GM12872 (cell line): ENCODE measurements at regions not wholly inside any gene's neighbourhood (a gene's known extent, or its start where the extent isn't known, plus 50 kb on each side); places are given as distances from the start of the nearest gene placed in this dataset.

ENCODE experiments used
- CTCF ChIP-seq: IDR thresholded peaks from 3 replicates; pipeline ENCODE4 v1.5.1; 2011; ENCODE audit warnings: low read depth, mild to moderate bottlenecking, low read length, moderate library complexity; ENCODE audit not compliant: insufficient read depth

DNA sequence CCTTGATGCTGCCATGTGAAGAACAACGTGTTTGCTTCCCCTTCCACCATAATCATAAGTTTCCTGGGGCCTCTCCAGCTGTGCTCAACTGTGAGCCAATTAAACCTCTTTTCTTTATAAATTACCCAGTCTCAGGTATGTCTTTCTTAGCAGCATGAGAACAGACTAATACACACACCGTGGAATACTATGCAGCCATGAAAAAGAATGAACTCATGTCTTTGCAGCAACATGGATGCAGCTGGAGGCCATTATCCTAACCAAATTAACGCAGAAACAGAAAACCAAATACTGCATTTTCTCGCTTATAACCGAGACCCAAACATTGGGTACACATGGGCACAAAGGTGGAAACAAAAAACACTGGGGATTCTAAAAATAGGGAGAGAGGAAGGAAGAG, 286.7 kb upstream of the MINDY3 start:
- TF ChIP-seq CTCF = no peak

DNA sequence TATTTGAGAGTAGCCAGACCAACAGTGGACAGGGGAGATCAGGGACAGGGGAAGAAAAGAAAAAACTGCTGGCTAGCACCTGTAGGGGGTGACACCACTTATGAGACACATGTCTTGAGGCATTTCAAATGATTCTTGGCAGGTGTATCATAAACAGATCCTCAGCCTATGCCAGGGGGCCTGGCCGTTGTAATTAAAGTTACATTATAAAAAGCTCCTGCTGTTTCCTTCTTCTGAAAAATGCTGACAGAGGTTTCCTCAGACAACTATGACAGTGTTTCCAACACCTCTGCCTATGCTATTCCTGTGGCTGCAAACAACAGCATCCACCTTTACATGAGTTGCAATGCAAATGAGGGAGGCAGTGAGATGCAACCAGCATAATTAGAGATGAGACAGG, 281.0 kb upstream of the PTER start:
- no peak for TF ChIP-seq CTCF

- TF ChIP-seq CTCF = no peak
Observed at GRCh38 chr10:16156681-16157080, 280.1 kb upstream of the PTER start.

GRCh38 chr10:16182144-16182543, 254.7 kb upstream of the PTER start:
- TF ChIP-seq CTCF = no peak

DNA sequence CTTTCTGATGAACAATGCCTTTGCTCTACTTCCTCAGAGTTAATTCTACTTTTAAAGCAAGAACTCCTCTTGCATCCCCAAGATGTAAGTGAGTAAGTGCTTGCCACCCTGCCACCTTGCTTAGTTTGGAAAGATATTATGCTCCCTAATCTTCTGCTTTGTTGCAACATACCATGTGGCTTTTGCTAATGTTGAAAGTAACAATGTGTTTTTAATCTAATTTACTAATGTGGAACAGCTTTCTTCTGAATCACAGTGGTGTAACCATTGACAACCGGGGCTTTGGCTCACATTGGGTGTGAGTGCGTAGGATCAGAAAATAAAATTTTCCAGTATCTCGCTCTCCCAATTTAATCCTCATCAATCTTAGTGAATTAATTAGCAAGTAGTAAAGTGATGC, 254.1 kb upstream of the PTER start:
- no peak for TF ChIP-seq CTCF

DNA sequence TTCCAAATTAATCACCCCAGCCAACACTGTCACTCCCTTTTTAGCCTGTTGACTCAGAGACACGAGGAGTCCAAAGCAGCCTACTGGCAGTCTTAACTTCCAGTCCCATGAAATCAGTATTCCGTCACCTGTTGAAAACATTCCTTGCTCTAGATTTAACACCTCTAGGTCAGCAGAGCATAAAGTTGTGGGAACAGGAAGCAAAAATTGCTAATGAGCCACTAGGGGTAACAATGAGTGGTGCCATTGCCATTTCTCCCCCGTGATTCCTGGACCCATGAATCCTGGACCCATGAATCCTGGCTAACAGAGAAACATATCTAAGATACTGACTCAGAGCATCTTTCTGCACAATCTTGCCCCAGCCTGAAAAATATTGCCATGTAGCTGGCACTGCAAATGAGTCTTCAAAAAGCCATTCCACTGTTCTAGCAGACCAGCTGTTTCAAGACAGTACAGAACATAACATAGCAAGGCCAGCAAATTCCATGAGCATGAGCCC, 252.7 kb upstream of the PTER start:
- no peak for TF ChIP-seq CTCF

DNA sequence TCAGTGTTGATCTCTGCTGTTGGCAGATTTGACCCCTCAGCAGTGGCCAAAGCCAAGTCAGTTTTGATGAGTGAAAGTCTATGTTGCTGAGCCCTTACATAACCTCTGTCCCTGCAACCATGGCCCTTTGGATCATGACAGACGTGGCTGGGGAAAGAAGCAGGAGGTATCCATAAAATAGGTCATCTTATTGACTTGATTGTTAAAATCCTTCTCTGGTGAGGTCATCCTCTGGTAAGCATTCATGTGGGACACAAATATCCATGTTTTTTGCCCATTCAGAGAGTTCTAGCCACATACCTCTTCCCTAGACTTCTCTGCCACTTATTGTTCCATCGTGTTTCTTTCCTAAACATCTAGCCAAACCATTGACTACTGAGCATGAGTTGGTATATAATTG, 251.9 kb upstream of the PTER start:
- TF ChIP-seq CTCF = no peak

- no peak for TF ChIP-seq CTCF
Observed at GRCh38 chr10:16186564-16186963, 250.2 kb upstream of the PTER start.
